Activated CD8-positive, alpha-beta memory T cell treated with anti-CD3 and anti-CD28 coated beads for 24 hours (primary cell): ENCODE measurements at regions not wholly inside any gene's neighbourhood (a gene's known extent, or its start where the extent isn't known, plus 50 kb on each side); places are given as distances from the start of the nearest gene placed in this dataset.

Experiments used
- DNase-seq: peaks from one replicate; pipeline ENCODE4 v3.0.0-alpha.2; 2020

DNA sequence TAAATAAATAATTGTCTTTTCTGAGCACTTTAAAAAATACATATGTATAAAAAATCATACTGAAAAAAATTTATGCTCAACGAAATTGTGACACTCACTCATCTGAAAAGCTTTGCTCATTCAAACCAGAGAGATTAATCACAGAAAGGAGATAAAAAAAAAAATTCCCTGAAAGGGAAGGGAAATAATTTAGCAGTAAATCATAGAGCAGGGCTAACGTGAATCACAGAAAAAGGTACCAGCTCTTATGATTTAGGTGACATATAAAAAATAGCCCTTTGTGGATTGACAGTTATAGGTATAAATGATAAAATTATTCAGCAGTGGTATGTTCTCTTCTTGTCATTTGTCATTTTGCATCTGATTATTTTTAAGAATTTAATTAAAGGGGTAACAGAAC is 552.7 kb upstream of the TENM3 start:
- DNase-seq, result no peak

DNA sequence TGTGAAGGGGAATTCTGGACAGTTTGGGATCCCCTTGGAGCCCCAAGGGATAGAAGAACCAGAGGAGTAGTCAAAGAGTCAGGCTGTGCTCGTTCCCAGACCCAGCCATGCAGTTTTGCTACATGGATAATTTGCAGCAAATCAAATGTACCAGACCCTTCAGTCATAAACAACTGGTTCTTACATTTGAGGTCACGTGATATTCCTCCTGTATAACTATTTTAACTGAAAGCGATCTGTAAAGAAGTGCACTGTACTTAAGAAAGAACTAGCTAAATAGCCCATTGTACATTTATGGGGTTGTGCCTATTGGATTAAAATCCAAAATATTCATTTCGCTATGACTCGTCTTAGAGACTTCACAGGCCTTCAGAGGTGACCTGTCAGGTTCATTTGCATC is 550.2 kb upstream of the TENM3 start:
- DNase-seq, result no peak

DNA sequence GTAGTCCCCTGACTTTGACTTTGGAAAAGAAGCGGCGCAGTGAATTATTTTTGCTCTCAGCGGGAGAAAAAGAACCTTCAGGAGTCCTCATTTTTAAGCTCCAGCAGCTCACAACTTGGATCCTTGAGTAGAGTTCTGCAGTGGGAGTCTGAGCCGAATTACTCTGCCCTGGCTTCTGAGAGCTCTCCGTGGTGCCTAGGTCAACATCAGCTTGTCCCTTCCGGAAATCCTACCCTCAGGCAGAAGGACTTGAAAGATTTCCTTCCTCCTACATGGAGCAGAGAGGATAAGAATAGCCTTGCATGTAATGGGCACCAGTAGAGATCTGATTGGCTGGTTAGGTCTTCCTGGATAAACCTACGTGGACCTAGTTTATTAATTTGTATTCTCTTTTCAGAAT is 549.7 kb upstream of the TENM3 start:
- DNase-seq, result no peak

DNA sequence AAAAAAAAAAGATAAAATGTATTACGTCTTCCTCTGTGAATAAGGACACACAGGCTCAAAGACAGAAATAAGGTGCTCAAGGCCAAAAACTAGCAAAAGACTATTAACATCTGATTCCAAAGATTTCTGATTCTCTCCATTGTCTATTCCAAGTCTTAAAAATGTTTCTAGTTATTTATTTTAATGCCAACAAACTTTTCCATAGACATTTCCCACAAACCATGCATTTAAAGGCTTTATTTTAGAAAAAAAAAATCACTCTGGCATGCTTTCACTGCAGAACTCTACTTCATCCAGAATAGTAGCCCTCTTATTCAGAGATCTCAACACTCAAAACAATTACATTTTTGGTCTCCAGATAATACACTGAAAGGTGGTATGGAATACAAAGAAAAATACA is 545.0 kb upstream of the TENM3 start:
- DNase-seq, result no peak

DNA sequence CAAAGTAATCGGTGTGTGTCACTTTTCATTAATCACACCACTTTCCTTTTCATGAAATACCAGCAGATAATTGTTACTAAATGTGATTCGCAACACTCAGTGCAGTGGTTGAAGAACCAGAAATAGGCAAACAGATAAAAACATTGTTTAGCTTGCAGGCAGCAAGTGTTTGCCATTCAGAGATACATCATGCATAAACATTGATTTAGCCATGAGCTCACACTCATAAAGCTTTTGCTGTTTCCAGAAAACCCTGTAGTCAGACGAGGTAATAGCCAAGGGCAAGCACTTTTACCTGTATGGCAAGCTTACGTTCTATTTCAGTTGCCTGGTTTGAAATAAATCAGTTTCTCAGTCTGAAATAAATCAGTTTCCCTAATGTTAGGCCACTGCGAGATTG is 542.0 kb upstream of the TENM3 start:
- no peak for DNase-seq

DNA sequence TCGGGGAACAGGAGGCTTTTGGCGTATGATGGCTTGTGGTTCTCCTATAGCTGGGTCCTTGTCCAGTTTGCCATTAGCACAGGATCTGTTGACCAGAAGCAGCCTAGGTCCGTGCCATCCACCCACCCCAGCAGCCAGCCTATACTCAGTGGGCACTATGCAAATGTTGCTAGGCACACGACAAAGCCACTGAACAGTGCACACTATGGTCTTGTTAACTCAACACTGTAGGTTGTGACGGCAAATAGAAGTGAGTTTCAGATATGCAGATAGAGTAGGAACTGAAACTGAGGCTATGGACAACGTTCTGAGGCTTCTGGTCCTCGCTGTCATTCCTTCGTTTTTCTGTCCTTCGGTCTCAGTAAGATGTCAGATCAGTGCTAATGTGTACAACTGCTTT is 541.3 kb upstream of the TENM3 start:
- DNase-seq, result no peak

DNA sequence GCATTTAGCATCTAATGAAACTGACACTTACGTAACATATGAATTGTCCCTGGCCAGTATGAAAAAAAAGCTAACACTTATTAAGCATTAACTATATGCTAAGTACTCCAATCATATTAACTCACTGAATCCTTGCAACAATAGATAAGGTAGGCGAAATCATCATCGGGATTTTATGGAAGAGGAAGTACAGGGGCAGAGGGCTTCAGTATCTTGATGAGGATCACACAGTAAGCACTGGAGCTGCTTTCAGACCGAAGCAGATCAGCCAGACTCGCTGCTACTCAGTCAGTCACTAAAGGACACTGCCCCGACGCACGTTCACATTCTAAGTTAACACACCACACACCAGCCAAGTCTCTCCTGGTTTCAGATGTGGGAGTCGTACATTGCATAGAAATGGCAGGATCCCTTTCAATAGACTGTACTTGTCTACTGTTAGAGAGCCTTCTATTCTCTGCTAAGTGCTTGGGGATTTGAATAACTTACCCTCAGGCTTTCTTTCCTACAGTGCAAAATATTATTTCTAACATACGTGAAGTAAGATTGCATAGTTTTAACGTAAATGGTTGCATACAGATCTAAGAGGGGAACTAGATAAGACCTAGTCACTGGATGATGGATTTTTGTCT is 540.2 kb upstream of the TENM3 start:
- no peak for DNase-seq

DNA sequence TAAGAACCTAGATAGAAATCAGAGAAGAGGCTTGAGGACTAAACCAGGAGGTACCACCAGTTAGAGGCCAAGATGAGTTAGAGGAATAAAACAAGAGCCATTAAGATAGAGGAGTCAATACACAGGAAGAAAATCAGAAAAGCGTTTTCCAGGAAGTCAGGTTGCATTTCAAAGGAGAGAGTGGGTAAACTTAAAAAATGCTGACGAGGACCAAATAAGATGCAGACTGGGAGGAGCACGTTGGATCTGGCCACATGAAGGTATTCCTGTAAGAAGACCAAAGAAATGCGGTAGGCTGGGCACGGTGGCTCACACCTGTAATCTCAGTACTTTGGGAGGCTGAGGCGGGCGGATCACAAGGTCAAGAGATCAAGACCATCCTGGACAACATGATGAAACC is 533.1 kb upstream of the TENM3 start:
- DNase-seq, result no peak

DNA sequence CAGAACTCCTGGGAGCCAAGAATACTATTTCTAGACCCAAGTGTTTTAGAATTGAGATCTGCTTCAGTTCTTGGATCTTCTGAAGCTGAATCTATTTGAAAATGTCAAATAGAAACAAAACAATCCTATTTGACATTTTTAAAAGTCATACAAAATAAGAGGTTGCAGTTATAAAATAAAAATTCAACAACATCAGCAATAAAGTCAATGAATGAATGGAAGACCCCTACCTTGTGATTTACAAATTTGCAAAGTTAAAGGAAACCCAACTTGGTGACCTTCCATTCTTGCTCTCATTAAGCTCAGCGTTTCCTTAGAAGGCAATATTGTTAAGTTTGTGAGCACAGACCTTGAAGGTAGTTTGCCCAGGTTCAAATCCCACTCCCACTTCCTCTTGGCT is 531.8 kb upstream of the TENM3 start:
- no peak for DNase-seq

DNA sequence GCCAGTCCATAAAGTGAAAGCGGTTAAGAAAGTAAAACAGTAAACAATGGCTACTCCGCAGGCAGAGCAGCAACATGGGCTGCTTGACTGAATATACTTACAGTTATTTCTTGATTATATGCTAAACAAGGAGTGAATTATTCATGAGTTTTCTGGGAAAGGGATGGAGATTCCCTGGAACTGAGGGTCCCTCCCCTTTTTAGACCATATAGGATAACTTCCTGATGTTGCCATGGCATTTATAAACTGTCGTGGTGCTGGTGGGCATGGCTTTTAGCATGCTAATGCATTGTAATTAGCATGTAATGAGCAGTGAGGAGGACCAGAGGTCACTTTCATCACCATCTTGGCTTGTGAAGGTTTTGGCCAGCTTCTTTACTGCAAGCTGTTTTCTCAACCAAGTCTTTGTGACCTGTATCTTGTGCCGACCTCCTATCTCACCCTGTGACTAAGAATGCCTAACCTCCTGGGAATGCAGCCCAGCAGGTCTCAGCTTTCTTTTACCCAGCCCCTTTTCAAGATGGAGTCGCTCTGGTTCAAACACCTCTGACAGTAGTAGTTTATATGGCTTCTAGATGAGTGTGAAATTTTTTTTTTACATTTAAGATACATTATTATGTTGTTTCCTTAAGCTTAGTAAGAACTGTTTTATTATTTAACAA is 514.8 kb upstream of the TENM3 start:
- DNase-seq, result no peak

DNA sequence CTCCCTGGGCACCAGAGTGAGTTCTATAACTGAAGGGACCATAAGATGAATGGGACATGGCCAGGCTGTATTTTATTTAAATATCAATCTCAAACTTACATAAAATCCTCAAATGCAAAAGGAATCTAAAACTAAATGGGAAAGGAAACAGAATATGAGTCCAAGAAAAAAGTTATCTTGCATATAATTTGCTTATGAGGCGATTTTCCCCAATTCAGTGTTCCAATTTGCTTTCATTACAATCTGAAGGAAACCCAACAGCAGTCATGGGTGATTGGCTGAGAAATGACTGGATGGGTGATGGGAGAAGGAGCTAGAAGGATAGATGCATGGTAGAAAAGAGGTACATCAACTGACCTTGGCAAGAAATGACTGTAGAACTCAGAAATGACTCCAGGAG is 511.3 kb upstream of the TENM3 start:
- DNase-seq, result no peak

DNA sequence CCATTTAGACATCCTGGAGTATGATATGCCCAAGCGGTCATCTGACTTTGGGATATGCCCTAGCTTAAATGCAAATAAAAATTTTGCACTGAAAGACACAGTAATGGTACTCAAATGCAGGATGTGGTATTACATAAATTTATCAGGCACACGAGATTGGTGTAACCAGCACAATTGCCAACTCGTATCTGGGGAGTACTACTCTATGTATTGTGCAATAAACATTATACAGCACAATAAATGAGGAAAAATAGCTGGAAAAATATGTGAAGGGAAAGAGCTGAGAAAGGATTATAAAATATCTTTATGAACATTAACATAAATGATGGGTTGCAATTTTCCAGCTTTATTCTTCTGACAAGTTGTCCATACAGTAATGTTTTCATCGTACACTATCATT is 505.5 kb upstream of the TENM3 start:
- no peak for DNase-seq

DNA sequence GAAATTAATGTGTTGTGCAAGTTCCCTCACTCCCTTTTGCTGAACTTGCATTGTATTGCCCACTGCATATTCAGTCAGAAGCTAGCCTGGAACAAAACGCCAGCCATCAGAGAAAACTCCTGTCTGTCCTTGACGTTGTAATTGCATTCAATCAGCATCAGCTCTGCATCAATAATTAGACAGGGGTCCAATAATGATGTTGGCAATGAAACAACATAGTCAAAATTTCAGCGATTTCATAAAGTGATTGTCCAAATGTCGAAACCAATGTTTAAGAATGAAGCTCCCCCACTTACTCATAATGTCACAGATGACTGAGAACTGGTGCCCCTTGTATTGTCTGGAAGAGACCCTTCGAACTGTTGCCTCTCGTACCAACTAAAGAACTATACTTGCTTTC is 504.2 kb upstream of the TENM3 start:
- no peak for DNase-seq

DNA sequence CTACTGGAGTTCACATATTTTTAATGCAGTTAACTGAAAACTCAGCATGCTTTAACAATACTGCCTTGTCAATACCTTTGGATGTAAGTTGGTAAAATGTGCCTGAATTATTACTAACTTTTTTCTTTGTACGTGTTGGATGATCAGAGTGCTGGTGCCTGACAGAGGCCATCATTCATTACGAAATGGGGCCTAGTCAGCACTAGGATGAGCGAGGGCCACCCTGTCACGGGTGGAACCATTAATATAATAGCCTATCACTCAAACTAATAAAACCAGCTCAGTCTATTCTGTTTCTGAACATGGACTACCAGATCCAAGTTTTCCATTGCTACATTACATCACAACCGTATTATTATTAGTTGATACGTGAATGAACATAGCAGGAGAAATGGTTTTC is 501.7 kb upstream of the TENM3 start:
- DNase-seq, result no peak

DNA sequence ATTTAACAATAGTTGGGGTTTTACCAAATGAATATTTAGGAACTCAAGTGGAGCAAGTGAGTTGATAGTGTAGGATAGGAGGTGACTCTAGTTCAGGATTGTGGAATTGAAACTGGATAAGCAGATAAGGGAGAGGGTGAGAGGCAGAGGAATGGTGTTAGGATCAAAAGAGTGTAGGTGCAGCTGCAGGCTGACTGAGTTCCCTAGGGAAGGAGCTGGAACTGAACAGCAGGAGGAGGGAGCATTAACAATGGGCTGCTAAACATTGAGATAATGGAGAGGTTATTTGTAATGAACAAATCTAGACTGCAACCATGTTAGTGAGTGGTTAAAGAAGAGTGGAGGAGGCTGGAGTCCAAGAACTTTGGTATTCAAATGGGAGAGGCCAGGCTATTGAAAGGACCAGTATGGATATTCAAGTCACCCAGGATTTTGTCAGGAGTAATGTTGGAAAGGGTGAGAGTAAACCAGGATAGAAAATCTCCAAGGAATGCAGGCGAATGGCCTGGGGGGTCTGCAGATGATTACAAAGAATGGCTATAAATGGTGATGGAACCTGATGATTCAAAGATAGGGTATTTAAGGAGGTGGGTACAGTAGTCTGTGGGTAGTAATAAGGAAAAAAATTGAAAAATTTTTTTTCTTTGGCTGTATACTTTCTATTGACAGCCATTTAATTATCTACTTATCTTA is 497.1 kb upstream of the TENM3 start:
- no peak for DNase-seq

DNA sequence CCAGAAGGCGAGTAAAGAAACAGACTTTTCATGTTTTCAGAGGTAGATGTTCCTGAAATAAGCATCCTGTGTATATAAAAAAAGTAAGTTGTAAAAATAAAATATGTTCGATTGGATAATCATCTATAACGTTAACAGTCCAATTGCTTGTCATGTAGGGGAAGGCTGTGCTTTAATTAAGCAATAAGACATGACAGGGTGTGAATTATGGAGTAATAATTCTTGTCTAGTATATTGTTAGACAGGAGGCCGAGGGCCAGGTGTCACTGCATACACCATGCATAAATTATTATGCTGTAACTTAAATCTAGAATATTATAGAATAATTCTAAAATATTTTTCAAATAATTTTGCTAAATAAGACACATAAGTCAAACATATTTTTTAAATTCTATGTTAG is 494.6 kb upstream of the TENM3 start:
- DNase-seq, result no peak

DNA sequence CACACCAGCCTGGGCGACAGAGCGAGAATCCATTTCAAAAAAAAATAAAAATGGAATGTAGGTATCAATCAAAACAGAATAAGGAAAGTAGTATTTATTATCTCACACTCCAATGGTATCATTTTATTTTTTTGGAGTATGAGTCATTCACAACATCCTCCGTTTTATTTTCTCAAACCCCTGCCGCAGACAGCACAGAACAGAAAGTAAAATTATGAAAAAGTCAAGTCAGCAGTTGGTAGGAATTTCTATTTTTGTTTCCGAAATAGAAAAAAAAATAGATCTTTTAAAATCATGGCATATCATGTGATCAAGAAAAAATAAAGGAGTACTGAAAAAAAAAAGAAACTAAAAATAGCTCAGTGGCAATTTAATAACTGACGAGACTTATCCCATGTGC is 490.7 kb upstream of the TENM3 start:
- DNase-seq, result no peak

DNA sequence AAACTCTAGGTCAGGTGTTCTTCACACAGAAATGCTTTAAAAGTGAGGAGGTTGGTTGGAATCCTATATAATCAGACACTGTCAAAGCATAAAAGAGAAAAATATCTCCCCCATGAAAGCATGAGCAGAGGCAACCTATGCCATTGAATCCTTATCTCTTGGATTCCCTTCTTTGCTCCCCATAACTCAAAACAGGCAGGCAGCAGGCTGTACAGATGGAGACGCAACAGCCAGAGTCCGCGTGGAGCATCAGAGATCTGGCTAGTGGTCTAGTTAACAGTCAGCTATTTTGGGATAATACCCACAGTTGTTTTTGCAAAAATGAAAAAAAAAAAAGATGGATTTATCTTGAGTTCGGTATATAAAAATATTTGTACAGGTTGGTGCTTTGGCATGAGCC is 490.0 kb upstream of the TENM3 start:
- DNase-seq, result no peak

DNA sequence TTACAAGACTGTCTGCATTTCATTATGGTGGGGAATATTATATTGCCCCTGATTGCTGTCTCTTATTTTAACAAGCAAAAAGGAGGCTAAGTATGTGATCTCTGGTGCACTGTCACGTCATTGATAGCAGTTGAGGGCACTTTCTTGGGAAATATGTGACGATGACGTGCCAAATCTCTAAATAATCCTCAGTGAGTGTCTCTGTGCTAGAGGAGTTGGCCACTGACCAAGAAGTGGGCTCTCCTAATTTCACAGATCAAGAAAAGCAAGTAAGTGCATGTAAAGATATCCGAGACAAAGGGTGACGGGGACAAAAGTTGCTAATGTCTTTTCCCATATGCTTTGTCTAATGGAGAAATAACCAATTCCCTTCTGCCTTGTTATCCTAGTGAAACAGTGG is 487.4 kb upstream of the TENM3 start:
- DNase-seq, result no peak

DNA sequence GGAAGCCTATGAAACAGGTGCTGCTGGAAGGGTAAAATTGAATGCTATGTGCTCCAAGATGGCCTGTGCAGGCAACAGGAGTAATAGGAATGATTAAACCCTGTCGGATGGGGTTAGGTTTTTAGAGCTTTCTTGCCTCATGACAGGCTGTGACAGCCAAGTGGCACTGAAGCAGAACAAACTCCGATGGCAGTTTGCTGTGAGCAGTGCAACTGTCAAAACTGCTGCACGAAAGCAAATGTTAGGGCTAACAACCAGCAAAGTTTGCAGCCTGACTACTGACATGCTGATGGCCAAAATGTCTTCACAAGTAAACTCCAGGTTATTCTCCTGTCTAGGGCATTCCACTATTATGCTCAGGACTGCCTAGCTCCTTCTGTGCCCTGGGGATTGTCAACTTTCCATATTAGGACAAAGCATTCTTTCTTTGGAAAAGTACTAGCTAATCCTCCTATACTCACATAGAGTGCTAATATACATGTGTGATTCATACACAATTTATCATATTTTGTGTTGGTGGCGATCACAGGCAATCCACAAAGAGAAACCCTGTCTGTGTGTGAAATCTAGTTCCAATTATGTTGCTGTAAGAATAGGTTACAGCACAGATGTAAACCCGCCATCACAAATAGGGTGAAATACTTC is 486.6 kb upstream of the TENM3 start:
- DNase-seq, result no peak

DNA sequence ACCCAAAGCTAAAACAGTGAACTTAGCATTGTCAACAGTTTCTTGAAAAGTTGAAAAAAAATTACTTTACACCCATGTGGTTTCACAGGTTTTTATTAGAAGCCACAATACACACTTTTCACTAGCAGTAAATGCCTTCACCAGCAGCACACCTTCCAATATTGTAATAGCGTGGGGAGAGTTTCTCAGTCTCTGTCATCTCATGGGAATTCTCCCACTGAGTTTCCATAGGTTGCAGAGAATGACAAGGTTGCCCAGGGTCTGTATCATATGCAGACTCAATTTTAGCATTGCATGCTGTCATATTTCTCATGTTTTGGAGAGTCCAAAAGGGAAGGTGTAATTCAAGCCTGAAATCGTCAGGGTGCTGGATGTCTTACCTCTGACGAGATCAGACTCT is 486.1 kb upstream of the TENM3 start:
- no peak for DNase-seq

DNA sequence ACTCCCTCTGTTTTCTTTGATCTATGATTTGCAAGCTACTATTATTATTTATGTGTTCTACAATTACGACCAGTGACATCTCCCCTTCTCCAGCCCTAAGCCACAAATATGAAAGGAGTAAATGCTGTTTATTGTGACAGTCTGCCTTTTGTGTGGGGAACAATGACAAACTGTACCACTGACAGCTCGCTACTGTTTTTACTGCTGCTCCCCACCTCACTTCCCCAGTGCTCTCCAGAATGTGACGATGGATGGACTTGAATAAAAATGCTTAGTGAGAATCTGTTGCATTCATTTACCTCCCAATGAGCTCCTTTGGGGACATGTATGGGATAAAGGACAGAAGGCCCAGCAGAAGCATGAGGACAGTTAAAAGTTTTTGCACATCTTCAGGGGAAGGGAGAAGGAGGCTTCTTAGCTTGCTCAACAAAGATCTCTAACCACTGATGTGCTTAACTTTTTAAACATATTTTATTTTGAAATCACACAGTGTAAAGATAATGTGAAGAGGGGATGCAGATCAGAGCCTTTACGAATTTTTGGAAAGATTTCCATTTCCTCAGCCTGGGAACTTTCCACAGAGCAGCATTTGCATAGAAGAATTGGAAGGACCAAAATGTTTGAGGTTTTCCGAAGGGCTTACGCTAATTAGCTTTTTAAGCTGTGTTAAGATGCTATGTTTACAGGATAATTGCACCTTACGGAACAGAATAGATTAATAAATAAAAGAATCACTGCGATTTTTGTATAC is 485.1 kb upstream of the TENM3 start:
- no peak for DNase-seq

DNA sequence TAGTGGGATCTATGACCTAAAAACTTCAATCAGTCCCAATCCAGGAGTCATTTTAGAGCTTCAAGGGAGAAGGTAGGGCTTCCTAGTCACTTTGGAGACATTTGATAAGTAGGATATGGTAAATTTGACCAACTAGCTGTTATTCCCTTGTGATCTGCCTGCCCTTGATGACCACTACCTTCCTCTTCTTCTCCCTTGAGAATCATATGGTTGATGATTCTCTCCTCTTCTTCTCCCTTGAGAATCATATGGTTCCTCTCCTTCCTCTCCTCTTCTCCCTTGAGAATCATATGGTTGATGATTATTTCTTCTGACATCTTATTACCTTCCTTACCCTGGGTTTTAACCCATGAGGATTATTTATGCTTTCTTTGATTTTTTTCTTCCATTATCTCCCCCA is 482.6 kb upstream of the TENM3 start:
- no peak for DNase-seq

DNA sequence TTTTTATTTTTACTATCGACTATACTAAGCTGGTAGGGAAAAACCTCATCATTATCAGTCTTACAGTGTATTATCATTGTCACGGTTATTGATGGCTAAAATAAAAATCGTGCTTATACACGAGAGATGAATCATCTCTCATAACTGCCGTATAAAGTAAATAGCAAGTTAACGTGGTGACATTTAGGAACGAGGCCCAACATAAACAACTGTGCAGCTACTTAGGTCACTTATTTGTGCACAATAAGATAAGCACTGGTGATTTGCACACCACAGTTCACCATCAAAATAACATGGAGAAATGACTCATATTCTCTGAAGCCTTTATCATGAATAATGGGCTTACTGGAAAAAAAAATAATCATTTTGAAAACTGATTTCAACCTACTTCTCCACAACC is 482.0 kb upstream of the TENM3 start:
- DNase-seq, result no peak
